Bronchial epithelial cell (primary cell): ENCODE measurements at regions not wholly inside any gene's neighbourhood (a gene's known extent, or its start where the extent isn't known, plus 50 kb on each side); places are given as distances from the start of the nearest gene placed in this dataset.

Source experiments
- DNase-seq: peaks from one replicate; pipeline ENCODE4 v3.0.0-alpha.2; 2010; ENCODE audit warnings: low read depth
- FAIRE-seq: peaks from 2 replicates; lab custom pipeline; 2011; peaks lifted over from hg19 to GRCh38; lab: Jason Lieb, UNC
- H3K27me3 ChIP-seq: 2 replicates; pipeline ENCODE4 v1.5.1; 2011; ENCODE audit warnings: low read length; ENCODE audit not compliant: control insufficient read depth, insufficient read depth
- H3K36me3 ChIP-seq: 2 replicates; pipeline ENCODE4 v1.5.1; 2011; ENCODE audit warnings: low read length; ENCODE audit not compliant: control insufficient read depth, insufficient read depth
- H3K4me3 ChIP-seq: 2 replicates; pipeline ENCODE4 v1.5.1; 2011; ENCODE audit warnings: mild to moderate bottlenecking, low read depth, low read length, control low read depth
- TF ChIP-seq, protein P1 (sequence below): IDR thresholded peaks from 2 replicates; pipeline ENCODE4 v1.5.1; 2011; ENCODE audit warnings: mild to moderate bottlenecking, moderate library complexity, low read length, control low read depth, inconsistent platforms; ENCODE audit not compliant: insufficient read depth, severe bottlenecking

DNA sequence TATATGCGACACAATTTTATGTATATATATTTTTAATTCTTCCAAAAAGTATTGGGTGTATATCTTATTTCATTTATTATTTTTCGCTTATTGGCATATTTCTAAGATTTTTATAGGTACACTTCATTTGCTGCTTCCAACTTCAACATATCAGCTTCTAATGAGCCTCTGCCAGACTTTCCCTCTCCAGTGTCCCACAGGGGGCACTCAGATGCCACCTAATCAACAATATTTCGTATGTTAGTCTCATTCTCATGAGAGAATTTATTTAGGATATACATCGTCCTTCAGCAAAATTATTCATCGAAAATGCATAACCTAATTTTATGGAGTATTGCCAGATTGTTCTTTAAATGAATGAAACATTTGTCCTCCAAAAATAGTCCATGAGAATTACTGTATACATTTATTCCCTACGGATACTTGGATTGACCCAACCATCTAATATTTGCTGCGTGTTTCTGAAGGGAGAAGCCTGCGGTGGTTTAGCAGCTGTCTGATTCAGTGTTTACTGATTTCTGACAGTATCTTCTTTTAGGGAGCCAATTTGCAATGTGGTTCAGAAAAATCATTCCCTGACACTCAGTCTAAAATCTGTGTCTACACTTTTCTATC, 100.6 kb upstream of the SELENOP start:
- TF ChIP-seq, protein P1, sequence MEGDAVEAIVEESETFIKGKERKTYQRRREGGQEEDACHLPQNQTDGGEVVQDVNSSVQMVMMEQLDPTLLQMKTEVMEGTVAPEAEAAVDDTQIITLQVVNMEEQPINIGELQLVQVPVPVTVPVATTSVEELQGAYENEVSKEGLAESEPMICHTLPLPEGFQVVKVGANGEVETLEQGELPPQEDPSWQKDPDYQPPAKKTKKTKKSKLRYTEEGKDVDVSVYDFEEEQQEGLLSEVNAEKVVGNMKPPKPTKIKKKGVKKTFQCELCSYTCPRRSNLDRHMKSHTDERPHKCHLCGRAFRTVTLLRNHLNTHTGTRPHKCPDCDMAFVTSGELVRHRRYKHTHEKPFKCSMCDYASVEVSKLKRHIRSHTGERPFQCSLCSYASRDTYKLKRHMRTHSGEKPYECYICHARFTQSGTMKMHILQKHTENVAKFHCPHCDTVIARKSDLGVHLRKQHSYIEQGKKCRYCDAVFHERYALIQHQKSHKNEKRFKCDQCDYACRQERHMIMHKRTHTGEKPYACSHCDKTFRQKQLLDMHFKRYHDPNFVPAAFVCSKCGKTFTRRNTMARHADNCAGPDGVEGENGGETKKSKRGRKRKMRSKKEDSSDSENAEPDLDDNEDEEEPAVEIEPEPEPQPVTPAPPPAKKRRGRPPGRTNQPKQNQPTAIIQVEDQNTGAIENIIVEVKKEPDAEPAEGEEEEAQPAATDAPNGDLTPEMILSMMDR: peak; percentile 51
- no peaks in the 10 kb centered on the region for H3K36me3 ChIP-seq
- no peaks in the 10 kb centered on the region for H3K27me3 ChIP-seq
- H3K4me3 ChIP-seq: no peak overlapping the region
- no peak for FAIRE-seq
- peak; percentile 63 for DNase-seq

DNA sequence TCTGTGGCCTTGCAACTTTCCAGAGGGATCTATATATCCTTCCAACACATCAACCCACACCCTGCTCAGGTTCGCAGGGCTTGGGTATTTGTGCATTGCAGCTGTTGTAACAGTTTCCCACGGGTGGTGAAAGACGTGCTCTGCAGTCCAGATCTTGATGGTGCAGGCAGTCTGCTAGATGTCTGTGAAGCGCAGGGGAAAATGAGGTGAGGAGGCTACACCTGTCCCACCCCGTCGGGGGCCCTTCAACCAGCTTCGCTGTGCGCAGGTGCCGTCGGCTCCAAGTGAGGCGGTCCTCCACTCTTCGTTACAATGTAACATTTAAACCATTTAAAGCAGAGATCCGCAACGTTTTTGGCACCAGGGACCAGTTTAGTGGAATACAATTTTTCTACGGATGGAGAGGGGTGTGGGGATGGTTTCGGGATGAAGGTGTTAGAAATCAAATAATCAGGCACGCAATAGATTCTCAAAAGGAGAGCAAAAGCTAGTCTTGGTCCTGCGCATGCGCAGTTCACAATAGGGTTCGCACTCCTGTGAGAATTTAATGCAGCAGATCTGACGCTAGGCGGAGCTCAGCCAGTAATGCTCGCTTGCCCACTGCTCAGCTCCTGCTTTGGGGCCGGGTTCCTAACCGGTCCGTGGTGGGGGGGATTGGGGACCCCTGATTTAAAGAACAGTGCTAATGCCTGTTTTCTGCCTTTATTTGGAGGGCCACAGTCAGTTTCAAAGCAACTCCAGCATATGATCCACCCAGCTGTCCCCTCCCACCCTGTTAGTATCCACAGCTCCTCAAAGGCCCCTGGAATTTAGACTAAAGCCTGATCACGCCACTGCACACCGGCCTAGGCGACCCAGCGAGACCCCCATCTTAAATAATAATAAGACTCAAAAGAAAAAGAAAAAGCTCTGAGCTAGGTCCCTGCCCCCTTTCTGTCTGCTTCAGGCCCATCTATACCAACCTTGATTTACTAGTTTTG, 97.1 kb upstream of the SELENOP start:
- Histone ChIP-seq H3K27me3 (peaks cover 6% of the 10 kb centered on the region), H3K36me3 (no peaks in the 10 kb centered on the region), H3K4me3 (peak overlapping the region; percentile 35)
- peak; percentile 77 for DNase-seq
- FAIRE-seq: no peak
- TF ChIP-seq, protein P1: peak; percentile 87

DNA sequence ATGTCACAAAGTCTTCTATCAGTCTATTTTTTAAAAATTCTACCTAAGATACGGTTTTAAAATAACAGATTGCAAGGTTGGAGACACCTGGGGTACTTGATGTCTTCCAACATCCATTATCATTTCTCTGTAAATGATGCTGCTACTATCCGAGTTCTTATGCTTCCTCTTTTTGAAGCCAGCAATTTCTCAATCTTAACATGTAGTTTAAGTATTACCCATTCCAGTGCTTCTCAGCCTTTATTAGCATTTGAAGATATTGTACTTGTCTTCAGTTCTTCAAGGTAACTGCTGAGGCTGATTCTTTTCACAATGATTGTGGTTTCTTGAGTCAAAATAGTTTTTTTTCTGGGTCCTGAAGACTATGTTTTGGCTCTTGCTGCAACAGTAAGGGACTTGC, 96.4 kb upstream of the SELENOP start:
- H3K4me3 ChIP-seq: peak overlapping the region; percentile 35

DNA sequence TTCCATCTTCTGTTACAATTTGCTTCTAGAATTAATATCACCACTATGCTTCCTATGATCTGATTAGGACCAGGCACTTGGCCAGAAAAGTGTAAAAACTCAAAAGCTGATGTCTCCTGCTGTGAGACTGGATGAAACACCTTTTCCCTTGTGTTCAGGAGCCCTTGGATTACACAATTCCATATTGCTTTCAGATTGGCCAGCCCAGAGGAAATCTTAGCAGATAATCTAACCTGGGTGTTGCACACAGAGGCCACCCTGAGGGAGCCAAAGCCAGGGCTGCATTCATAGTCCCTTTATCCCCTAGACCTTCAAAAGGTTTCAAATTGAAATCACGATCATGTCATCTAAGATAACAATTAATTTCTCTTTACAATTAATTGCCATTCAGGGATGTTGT, 94.1 kb upstream of the SELENOP start:
- no peak for DNase-seq
- H3K36me3 ChIP-seq: no peaks in the 10 kb centered on the region
- H3K27me3 ChIP-seq: peaks cover 6% of the 10 kb centered on the region
- TF ChIP-seq, protein P1: no peak
- H3K4me3 ChIP-seq: no peak overlapping the region
- FAIRE-seq: no peak

More for the DNA sequence above, 96.4 kb upstream of the SELENOP start:
- TF ChIP-seq, protein P1: no peak
- H3K36me3 ChIP-seq: no peaks in the 10 kb centered on the region
- peaks cover 6% of the 10 kb centered on the region for H3K27me3 ChIP-seq
- FAIRE-seq (no peak), DNase-seq (no peak)

DNA sequence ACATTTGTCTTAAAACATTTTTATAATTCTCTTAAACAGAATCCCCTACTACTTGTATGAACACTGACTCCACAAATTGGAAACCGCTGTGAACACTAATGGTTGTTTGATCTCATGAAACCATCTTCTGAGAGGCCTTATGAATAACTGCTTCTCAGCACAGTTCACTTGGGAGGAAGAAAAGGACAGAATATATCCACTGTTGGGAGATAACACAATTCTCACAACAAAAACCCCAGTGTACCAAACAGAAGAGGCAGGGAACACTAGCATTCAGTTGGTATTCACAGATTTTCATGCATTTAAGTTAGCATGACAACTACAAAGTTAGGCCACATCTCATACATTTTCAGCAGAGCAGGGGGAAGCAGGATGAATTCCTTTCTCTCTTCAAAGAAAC, 89.0 kb upstream of the SELENOP start:
- no peak overlapping the region for H3K4me3 ChIP-seq
- TF ChIP-seq, protein P1: no peak
- H3K36me3 ChIP-seq: no peaks in the 10 kb centered on the region
- H3K27me3 ChIP-seq: no peaks in the 10 kb centered on the region
- DNase-seq (no peak), FAIRE-seq (no peak)
